Epithelial cell of esophagus (primary cell): ENCODE measurements at regions not wholly inside any gene's neighbourhood (a gene's known extent, or its start where the extent isn't known, plus 50 kb on each side); places are given as distances from the start of the nearest gene placed in this dataset.
A peak's percentile ranks its signal among the peaks of the same experiment; 100 is the strongest.
"Not testable (repeated sequence)": the region's sequence is repeated elsewhere in the genome, so short reads cannot be mapped to it uniquely, and the experiment has no call there.

Source experiments
- DNase-seq: peaks from one replicate; pipeline ENCODE4 v3.0.0; 2010; ENCODE audit warnings: low read depth
- H3K4me3 ChIP-seq: 2 replicates; pipeline ENCODE4 v1.5.1; 2011; ENCODE audit warnings: mild to moderate bottlenecking, low read length, control low read depth
- CTCF ChIP-seq: IDR thresholded peaks from 2 replicates; pipeline ENCODE4 v1.5.1; 2011; ENCODE audit warnings: low read depth, mild to moderate bottlenecking, low read length, control low read depth, inconsistent platforms; ENCODE audit not compliant: insufficient read depth; ENCODE audit errors: missing control alignments

- H3K4me3 ChIP-seq, DNase-seq: not testable (repeated sequence)
- peak; percentile 45 for TF ChIP-seq CTCF
These were observed 214.4 kb downstream of the NPIPA7 start for GRCh38 chr16:16593156-16593863.

GRCh38 chr16:16595029-16595718 lies 216.2 kb downstream of the NPIPA7 start:
- DNase-seq, H3K4me3 ChIP-seq: not testable (repeated sequence)

GRCh38 chr16:16601239-16601638 lies 222.3 kb downstream of the NPIPA7 start:
- H3K4me3 ChIP-seq, DNase-seq: not testable (repeated sequence)

GRCh38 chr16:16607401-16608082 lies 228.6 kb downstream of the NPIPA7 start:
- not testable (repeated sequence) for H3K4me3 ChIP-seq, DNase-seq

GRCh38 chr16:16609627-16610026 lies 230.7 kb downstream of the NPIPA7 start:
- DNase-seq, H3K4me3 ChIP-seq: not testable (repeated sequence)

- DNase-seq, H3K4me3 ChIP-seq: not testable (repeated sequence)
These were observed 231.5 kb downstream of the NPIPA7 start for GRCh38 chr16:16610389-16610967.

- DNase-seq, H3K4me3 ChIP-seq: not testable (repeated sequence)
These were observed 234.3 kb downstream of the NPIPA7 start for GRCh38 chr16:16613212-16613611.

- not testable (repeated sequence) for DNase-seq
These were observed 235.5 kb downstream of the NPIPA7 start for GRCh38 chr16:16614484-16614883.

GRCh38 chr16:16618963-16619465 lies 240.1 kb downstream of the NPIPA7 start:
- not testable (repeated sequence) for H3K4me3 ChIP-seq, DNase-seq

More at GRCh38 chr16:16614484-16614883, 235.5 kb downstream of the NPIPA7 start:
- H3K4me3 ChIP-seq = not testable (repeated sequence)

- not testable (repeated sequence) for H3K4me3 ChIP-seq, DNase-seq
These were observed 245.4 kb downstream of the NPIPA7 start for GRCh38 chr16:16624367-16624766.

GRCh38 chr16:16625140-16625539 lies 246.2 kb downstream of the NPIPA7 start:
- not testable (repeated sequence) for H3K4me3 ChIP-seq, DNase-seq

GRCh38 chr16:16627865-16628264 lies 248.9 kb downstream of the NPIPA7 start:
- H3K4me3 ChIP-seq, DNase-seq: not testable (repeated sequence)

- not testable (repeated sequence) for H3K4me3 ChIP-seq, DNase-seq
These were observed 259.3 kb downstream of the NPIPA7 start for GRCh38 chr16:16638231-16638630.

GRCh38 chr16:16638714-16639113 lies 259.8 kb downstream of the NPIPA7 start:
- H3K4me3 ChIP-seq, DNase-seq: not testable (repeated sequence)

- H3K4me3 ChIP-seq = not testable (repeated sequence)
These were observed 264.9 kb downstream of the NPIPA7 start for GRCh38 chr16:16643828-16644227.

GRCh38 chr16:16648002-16648401 lies 269.1 kb downstream of the NPIPA7 start:
- H3K4me3 ChIP-seq, DNase-seq: not testable (repeated sequence)

More at GRCh38 chr16:16643828-16644227, 264.9 kb downstream of the NPIPA7 start:
- DNase-seq = not testable (repeated sequence)

- DNase-seq, H3K4me3 ChIP-seq: not testable (repeated sequence)
These were observed 293.4 kb downstream of the NPIPA7 start for GRCh38 chr16:16672180-16672812.
